Kidney epithelial cell (primary cell): ENCODE measurements at regions not wholly inside any gene's neighbourhood (a gene's known extent, or its start where the extent isn't known, plus 50 kb on each side); places are given as distances from the start of the nearest gene placed in this dataset.
A peak's percentile ranks its signal among the peaks of the same experiment; 100 is the strongest.

ENCODE experiments used
- DNase-seq: peaks from one replicate; pipeline ENCODE4 v3.0.0-alpha.2; 2010; ENCODE audit warnings: low read depth
- H3K27me3 ChIP-seq: 2 replicates; pipeline ENCODE4 v1.6.0; 2011; ENCODE audit warnings: low read length; ENCODE audit not compliant: control insufficient read depth, insufficient read depth
- H3K36me3 ChIP-seq: 2 replicates; pipeline ENCODE4 v1.5.1; 2011; ENCODE audit warnings: low read length; ENCODE audit not compliant: control insufficient read depth, insufficient read depth
- H3K4me3 ChIP-seq: 2 replicates; pipeline ENCODE4 v1.5.1; 2011; ENCODE audit warnings: low read depth, mild to moderate bottlenecking, control low read depth, low read length
- TF ChIP-seq, protein P1 (sequence below): IDR thresholded peaks from 2 replicates; pipeline ENCODE4 v1.5.1; 2011; ENCODE audit warnings: mild to moderate bottlenecking, moderate library complexity, low read length, control low read depth, inconsistent platforms; ENCODE audit not compliant: insufficient read depth, poor library complexity, severe bottlenecking

DNA sequence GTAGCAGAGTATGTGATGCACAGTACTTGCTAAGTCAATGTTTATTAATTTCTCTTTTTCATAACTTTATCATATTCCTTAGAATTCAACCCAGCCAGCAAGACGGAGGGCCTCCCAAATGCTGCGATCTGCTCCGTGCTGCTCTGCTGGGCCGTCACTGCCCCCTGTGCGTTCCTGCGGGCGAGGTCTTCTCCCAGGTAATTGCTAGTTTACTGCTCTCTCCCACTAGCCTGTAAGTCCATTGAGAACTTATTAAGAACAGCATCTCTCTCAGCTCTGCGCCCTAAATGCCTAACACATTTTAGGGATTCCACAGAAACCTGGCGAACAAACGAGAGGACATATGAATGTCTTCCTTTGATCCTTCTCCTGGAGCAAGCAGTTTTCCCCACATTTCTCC, 153.6 kb upstream of the ARHGAP28 start:
- TF ChIP-seq, protein P1, sequence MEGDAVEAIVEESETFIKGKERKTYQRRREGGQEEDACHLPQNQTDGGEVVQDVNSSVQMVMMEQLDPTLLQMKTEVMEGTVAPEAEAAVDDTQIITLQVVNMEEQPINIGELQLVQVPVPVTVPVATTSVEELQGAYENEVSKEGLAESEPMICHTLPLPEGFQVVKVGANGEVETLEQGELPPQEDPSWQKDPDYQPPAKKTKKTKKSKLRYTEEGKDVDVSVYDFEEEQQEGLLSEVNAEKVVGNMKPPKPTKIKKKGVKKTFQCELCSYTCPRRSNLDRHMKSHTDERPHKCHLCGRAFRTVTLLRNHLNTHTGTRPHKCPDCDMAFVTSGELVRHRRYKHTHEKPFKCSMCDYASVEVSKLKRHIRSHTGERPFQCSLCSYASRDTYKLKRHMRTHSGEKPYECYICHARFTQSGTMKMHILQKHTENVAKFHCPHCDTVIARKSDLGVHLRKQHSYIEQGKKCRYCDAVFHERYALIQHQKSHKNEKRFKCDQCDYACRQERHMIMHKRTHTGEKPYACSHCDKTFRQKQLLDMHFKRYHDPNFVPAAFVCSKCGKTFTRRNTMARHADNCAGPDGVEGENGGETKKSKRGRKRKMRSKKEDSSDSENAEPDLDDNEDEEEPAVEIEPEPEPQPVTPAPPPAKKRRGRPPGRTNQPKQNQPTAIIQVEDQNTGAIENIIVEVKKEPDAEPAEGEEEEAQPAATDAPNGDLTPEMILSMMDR = no peak
- no peak overlapping the region for H3K4me3 ChIP-seq
- DNase-seq = no peak
- no peaks in the 10 kb centered on the region for H3K27me3 ChIP-seq
- no peaks in the 10 kb centered on the region for H3K36me3 ChIP-seq

DNA sequence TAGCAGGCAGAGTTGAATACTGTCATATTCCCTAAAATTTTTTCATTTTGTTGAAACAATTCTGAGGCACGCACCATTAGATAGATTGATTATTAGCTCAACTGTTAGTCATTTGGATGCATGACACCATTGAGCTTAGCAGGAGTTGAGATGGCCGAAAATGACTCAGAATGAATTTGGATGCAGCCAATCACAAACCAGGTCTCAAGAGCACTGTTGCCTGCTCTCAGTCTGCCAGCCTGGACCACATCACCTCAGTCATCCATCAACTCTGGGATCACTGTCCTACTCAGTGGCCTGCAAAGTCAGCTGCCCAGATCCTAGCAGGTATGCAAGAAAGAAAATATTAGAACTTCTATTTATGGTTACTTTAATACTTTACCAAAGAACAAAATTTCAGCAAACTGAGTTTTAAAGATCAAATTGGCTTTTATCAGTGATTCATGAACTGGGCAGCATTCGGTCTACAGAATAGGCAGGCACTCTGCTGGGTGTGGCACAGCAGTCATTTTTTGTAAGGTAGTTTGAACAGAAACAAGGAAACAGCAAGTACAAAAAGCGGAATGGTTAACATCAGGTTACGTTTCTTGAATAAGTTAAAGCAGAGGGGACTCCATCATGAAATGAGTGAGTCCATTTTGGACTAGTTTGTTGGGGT, 152.7 kb upstream of the ARHGAP28 start:
- no peak overlapping the region for H3K4me3 ChIP-seq
- no peaks in the 10 kb centered on the region for H3K36me3 ChIP-seq
- H3K27me3 ChIP-seq = no peaks in the 10 kb centered on the region
- DNase-seq = peak; percentile 60
- TF ChIP-seq, protein P1 = no peak

DNA sequence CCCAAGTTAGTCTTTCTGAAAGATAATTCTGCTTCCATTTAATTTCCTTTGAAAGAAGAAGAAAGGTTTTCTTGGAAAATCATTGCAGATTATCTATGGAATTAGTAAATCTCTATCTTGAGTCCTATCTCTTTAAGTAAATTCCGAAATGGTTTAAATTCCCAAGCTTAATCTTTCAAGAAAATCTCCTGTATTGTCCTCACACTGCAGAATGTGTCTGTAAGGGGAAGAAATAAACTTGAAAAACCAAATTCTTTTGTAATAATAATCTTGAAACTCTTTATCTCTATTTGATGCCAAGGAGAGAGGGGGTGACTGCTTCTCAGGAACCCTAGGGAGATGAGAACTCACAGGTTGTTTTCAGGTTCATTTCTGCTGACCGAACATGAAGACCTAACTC, 150.8 kb upstream of the ARHGAP28 start:
- Histone ChIP-seq H3K4me3 (no peak overlapping the region), H3K27me3 (no peaks in the 10 kb centered on the region), H3K36me3 (no peaks in the 10 kb centered on the region)
- TF ChIP-seq, protein P1 = no peak
- DNase-seq = no peak

DNA sequence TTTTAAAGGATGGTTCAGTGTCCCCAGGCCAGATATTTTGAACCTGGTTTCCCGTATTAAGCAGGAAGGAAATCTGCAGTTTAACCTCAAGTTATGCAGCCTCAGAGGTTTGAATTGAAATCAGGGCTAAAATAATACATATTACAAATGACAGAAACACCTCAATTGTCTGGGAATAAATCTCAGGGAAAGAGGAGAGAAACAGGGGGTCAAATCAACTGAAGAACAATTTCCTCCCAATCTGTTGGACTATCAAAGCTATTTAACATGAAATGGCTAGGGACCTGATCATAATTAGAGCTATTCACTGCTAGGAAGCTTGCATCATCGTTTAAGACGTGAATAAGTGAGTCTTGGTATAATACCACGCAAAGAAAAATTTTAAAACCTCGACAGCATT, 150.0 kb upstream of the ARHGAP28 start:
- no peak overlapping the region for H3K4me3 ChIP-seq
- no peaks in the 10 kb centered on the region for H3K36me3 ChIP-seq
- H3K27me3 ChIP-seq = no peaks in the 10 kb centered on the region
- TF ChIP-seq, protein P1 = no peak
- DNase-seq = no peak

DNA sequence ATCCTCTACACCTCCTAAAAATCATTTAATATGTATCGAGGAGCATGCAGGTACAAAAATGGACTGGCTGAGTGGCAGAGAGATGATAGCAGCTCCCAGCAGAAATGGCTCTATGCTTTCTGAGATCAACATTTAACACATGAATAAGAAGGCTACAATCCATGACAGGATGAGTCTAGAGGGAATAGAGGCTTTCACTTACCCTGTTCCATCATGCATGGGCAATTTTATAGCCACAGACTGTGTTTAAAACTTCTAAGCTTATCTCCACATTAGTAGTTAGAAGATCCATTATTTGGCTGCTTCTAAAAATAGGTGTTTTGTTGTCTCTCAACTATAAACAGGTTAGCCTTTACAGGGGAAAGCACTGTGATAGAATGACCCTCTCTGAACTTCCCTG, 149.1 kb upstream of the ARHGAP28 start:
- TF ChIP-seq, protein P1 = no peak
- no peaks in the 10 kb centered on the region for H3K36me3 ChIP-seq
- H3K27me3 ChIP-seq = no peaks in the 10 kb centered on the region
- DNase-seq = no peak
- no peak overlapping the region for H3K4me3 ChIP-seq

DNA sequence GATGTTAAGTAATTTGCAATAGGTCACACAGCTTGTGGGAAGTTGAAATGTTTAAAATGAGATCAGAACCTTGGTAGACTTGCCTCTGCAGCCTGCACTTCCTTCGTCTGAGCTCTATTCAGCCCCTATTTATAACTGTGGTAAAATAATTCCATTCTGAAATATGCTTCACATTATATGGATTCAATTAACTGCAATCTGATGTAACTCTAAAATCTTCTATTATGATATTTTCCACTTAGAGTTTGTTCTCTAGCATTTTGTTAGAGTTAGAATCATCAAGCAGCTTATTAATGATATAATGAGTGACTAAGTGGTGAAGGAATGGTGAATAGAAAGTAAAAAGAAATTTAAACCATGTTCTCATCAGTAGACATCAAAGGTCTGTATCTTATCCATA, 139.6 kb upstream of the ARHGAP28 start:
- Histone ChIP-seq H3K36me3 (no peaks in the 10 kb centered on the region), H3K4me3 (no peak overlapping the region), H3K27me3 (no peaks in the 10 kb centered on the region)
- DNase-seq = no peak
- TF ChIP-seq, protein P1 = no peak
